HCT116 (cell line): ENCODE measurements at regions not wholly inside any gene's neighbourhood (a gene's known extent, or its start where the extent isn't known, plus 50 kb on each side); places are given as distances from the start of the nearest gene placed in this dataset.

Experiments
- ATAC-seq: fragments of 200-7000 bp; cut with Tn5 transposase; 2 replicates; pipeline ENCODE4 v1.9.1; 2020; ENCODE audit warnings: mild to moderate bottlenecking, moderate library complexity
- BruUV-seq: library from RNA; stranded (reverse); fragments of 400-500 nt; replicated peaks from 2 replicates; lab custom pipeline; 2021; lab: Mats Ljungman, UMichigan
- CTCF ChIA-PET: fragments of 300-600 bp; sonication (Branson Sonifier 250); formaldehyde crosslinking; loops from one replicate; lab custom pipeline; 2021; ENCODE audit warnings: antibody characterized with exemption; lab: Charles Lee
- POLR2A ChIA-PET: fragments of 300-600, 350-600 bp; sonication (Branson Sonifier 250); formaldehyde crosslinking; loops from one replicate; lab custom pipeline; 2021; ENCODE audit warnings: antibody characterized with exemption; lab: Charles Lee
- RAD21 ChIA-PET, 2 experiments: fragments of 300-600 bp; sonication (Branson Sonifier 250); formaldehyde crosslinking; loops; one replicate each; lab custom pipeline; 2023; ENCODE audit warnings: low total read pairs in 2 of 2; ENCODE audit not compliant: uncharacterized antibody in 2 of 2, unreplicated experiment in 2 of 2, low non-redundant PET in 1 of 2; lab: Charles Lee
- DNase-seq: peaks from one replicate; pipeline ENCODE4 v3.0.0-alpha.2; 2010; ENCODE audit warnings: low read depth, low spot score
- H2AFZ ChIP-seq: fragments of 200-600 bp; shearing (Covaris generic), sonication (generic); 2 replicates; pipeline ENCODE4 v1.6.1; 2017; ENCODE audit warnings: low read depth, mixed run types, mixed read lengths, antibody characterized with exemption, low read length; ENCODE audit not compliant: poor library complexity, severe bottlenecking
- H3K27ac ChIP-seq: 2 replicates; pipeline ENCODE4 v1.5.1; 2012; ENCODE audit warnings: low read depth, low read length
- H3K27me3 ChIP-seq: fragments of 200-600 bp; sonication (generic); 2 replicates; pipeline ENCODE4 v1.6.1; 2016; ENCODE audit warnings: mixed run types, low read length, mixed read lengths; ENCODE audit not compliant: insufficient read depth
- H3K36me3 ChIP-seq, 2 experiments: fragments of 200-500 bp in 1 of 2; fragments of 200-600 bp in 1 of 2; sonication (Bioruptor generic) in 1 of 2; sonication (generic) in 1 of 2; 2 replicates each; pipeline versions ENCODE4 v1.5.1 to v1.6.1; 2014 to 2016; ENCODE audit warnings: low read length in 2 of 2, inconsistent platforms in 1 of 2, mixed read lengths in 1 of 2, mixed run types in 1 of 2; ENCODE audit not compliant: insufficient read depth in 2 of 2, control insufficient read depth in 1 of 2
- H3K4me1 ChIP-seq, 2 experiments: fragments of 200-600 bp in 1 of 2; sonication (generic) in 1 of 2; 2 replicates each; pipeline versions ENCODE4 v1.5.1 to v1.6.1; 2012 to 2017; ENCODE audit warnings: low read length in 2 of 2, inconsistent platforms in 1 of 2, mild to moderate bottlenecking in 1 of 2, mixed read lengths in 1 of 2, mixed run types in 1 of 2, moderate library complexity in 1 of 2; ENCODE audit not compliant: insufficient read depth in 2 of 2, control insufficient read depth in 1 of 2
- H3K4me2 ChIP-seq: fragments of 200-600 bp; sonication (generic); 2 replicates; pipeline ENCODE4 v1.6.1; 2017; ENCODE audit warnings: mixed run types, low read length, mixed read lengths
- H3K4me3 ChIP-seq, 2 experiments: fragments of 200-600 bp in 1 of 2; sonication (generic) in 1 of 2; replicated peaks in 1 of 2; 2 replicates each; pipeline ENCODE4 v1.5.1; 2011 to 2016; ENCODE audit warnings: low read length in 2 of 2, control low read depth in 1 of 2, low read depth in 1 of 2, mild to moderate bottlenecking in 1 of 2, mixed read lengths in 1 of 2, mixed run types in 1 of 2
- H3K79me2 ChIP-seq: fragments of 200-600 bp; sonication (generic); 2 replicates; pipeline ENCODE4 v1.6.1; 2017; ENCODE audit warnings: mild to moderate bottlenecking, mixed run types, low read length, moderate library complexity, mixed read lengths; ENCODE audit not compliant: insufficient read depth
- H3K9ac ChIP-seq: fragments of 200-600 bp; sonication (generic); 2 replicates; pipeline ENCODE4 v1.6.1; 2016; ENCODE audit warnings: low read length, mixed read lengths
- H3K9me2 ChIP-seq: fragments of 200-600 bp; sonication (generic), shearing (Covaris generic); 2 replicates; pipeline ENCODE4 v1.6.1; 2017; ENCODE audit warnings: mixed run types, mild to moderate bottlenecking, moderate library complexity; ENCODE audit not compliant: insufficient read depth
- H3K9me3 ChIP-seq, 2 experiments: fragments of 200-500 bp in 1 of 2; fragments of 200-600 bp in 1 of 2; sonication (Bioruptor generic) in 1 of 2; sonication (generic) in 1 of 2; 2 replicates each; pipeline ENCODE4 v1.6.1; 2014 to 2017; ENCODE audit warnings: low read length in 2 of 2, mixed read lengths in 2 of 2, inconsistent platforms in 1 of 2, low read depth in 1 of 2, mild to moderate bottlenecking in 1 of 2, mixed run types in 1 of 2, moderate library complexity in 1 of 2; ENCODE audit not compliant: control insufficient read depth in 1 of 2, insufficient read depth in 1 of 2
- H4K20me1 ChIP-seq: fragments of 200-600 bp; sonication (generic), shearing (Covaris generic); 2 replicates; pipeline ENCODE4 v1.6.1; 2017; ENCODE audit warnings: mixed run types, mild to moderate bottlenecking, moderate library complexity; ENCODE audit not compliant: insufficient read depth
- CBX3 ChIP-seq: IDR thresholded peaks from 2 replicates; pipeline ENCODE4 v1.6.1; 2012; ENCODE audit warnings: low read depth
- CTCF ChIP-seq, 3 experiments: fragments of 200-600 bp in 1 of 3; sonication (generic) in 1 of 3; IDR thresholded peaks in 2 of 3; conservative IDR thresholded peaks in 1 of 3; 2 replicates each; pipeline ENCODE4 v1.5.1; 2012 to 2017; ENCODE audit warnings: low read depth in 2 of 3, low read length in 2 of 3, antibody characterized with exemption in 1 of 3, borderline replicate concordance in 1 of 3, control low read depth in 1 of 3, mild to moderate bottlenecking in 1 of 3, mixed read lengths in 1 of 3, mixed run types in 1 of 3, moderate library complexity in 1 of 3; ENCODE audit not compliant: insufficient read depth in 1 of 3
- EGR1 ChIP-seq: IDR thresholded peaks from 2 replicates; pipeline ENCODE4 v1.6.1; 2012; ENCODE audit warnings: low read depth
- EZH2phosphoT487 ChIP-seq: fragments of 200-600 bp; IDR thresholded peaks from 2 replicates; pipeline ENCODE4 v1.6.1; 2018; ENCODE audit warnings: antibody characterized with exemption, borderline replicate concordance
- JUND ChIP-seq: IDR thresholded peaks from 2 replicates; pipeline ENCODE4 v1.6.1; 2012
- POLR2A ChIP-seq: IDR thresholded peaks from 2 replicates; pipeline ENCODE4 v1.7.0; 2011; ENCODE audit warnings: borderline replicate concordance; ENCODE audit not compliant: insufficient read depth, insufficient read length; ENCODE audit errors: extremely low read depth
- RAD21 ChIP-seq: IDR thresholded peaks from 2 replicates; pipeline ENCODE4 v1.6.1; 2012; ENCODE audit warnings: low read depth, mild to moderate bottlenecking
- REST ChIP-seq: IDR thresholded peaks from 2 replicates; pipeline ENCODE4 v1.6.1; 2012; ENCODE audit warnings: low read depth
- SIN3A ChIP-seq: IDR thresholded peaks from 2 replicates; pipeline ENCODE4 v1.6.1; 2012; ENCODE audit warnings: low read depth
- SRF ChIP-seq: IDR thresholded peaks from 2 replicates; pipeline ENCODE4 v1.6.1; 2012; ENCODE audit warnings: low read depth
- ZFX ChIP-seq: fragments of 450-650 bp; IDR thresholded peaks from 2 replicates; pipeline ENCODE4 v1.6.1; 2017
- ZNF274 ChIP-seq: fragments of 200-500 bp; sonication (Bioruptor generic); IDR thresholded peaks from 2 replicates; pipeline ENCODE4 v1.6.1; 2014; ENCODE audit warnings: mild to moderate bottlenecking, low read depth, low read length, inconsistent platforms
- intact Hi-C: fragments of 100-400 bp; cut with micrococcal nuclease; formaldehyde crosslinking; loops from 2 replicates; pipeline ENCODE4 v1.10.0; 2022

- no peak for TF ChIP-seq ZFX
Measured at GRCh38 chr6:40274058-40274457, 313.1 kb downstream of the LRFN2 start (continued).

- no peaks in the 10 kb centered on the region for H4K20me1 ChIP-seq
- H2AFZ ChIP-seq: no peak overlapping the region
- ChIA-PET POLR2A (no interaction called here), RAD21 (no interaction called here), CTCF (no interaction called here)
- TF ChIP-seq JUND (no peak), ZNF274 (no peak), CBX3 (no peak), CTCF (IDR thresholded peaks at IDR 0.05 in 2 of 3, conservative IDR thresholded peaks at IDR 0.05 in 1 of 3; ENCODE audit: borderline replicate concordance in 1 of 3, insufficient read depth in 1 of 3, low read depth in 2 of 3, low read length in 2 of 3) (no peak)
- no peak overlapping the region for H3K27ac ChIP-seq
- H3K9ac ChIP-seq: no peak overlapping the region
- H3K79me2 ChIP-seq: no peaks in the 10 kb centered on the region
- no peak overlapping the region for H3K4me2 ChIP-seq
- H3K36me3 ChIP-seq: no peaks in the 10 kb centered on the region
- ATAC-seq: no peak
- H3K9me2 ChIP-seq: no peaks in the 10 kb centered on the region
- no TSS peak for BruUV-seq
- H3K27me3 ChIP-seq: peaks cover 46% of the 10 kb centered on the region
- intact Hi-C loops: no loop called here
- DNase-seq: no peak
- H3K9me3 ChIP-seq: no peaks in the 10 kb centered on the region
- no peaks in the 10 kb centered on the region for H3K4me1 ChIP-seq
- H3K4me3 ChIP-seq: no peak overlapping the region
Measured at GRCh38 chr6:40268614-40269013, 318.6 kb downstream of the LRFN2 start.

- CTCF ChIA-PET: no interaction called here
- TF ChIP-seq SRF: no peak
- TF ChIP-seq CTCF (IDR thresholded peaks at IDR 0.05 in 2 of 3, conservative IDR thresholded peaks at IDR 0.05 in 1 of 3; ENCODE audit: borderline replicate concordance in 1 of 3, insufficient read depth in 1 of 3, low read depth in 2 of 3, low read length in 2 of 3): no peak
- TF ChIP-seq ZNF274: no peak
- no peak for TF ChIP-seq POLR2A
- TF ChIP-seq EGR1: no peak
- no peak for TF ChIP-seq REST
- no peak for TF ChIP-seq SIN3A
- TF ChIP-seq ZFX: no peak
- TF ChIP-seq EZH2phosphoT487: no peak
- no peak for TF ChIP-seq RAD21
Measured at GRCh38 chr6:40268166-40268565, 319.0 kb downstream of the LRFN2 start.

More at GRCh38 chr6:40268166-40268565, 319.0 kb downstream of the LRFN2 start:
- ATAC-seq: no peak
- Histone ChIP-seq H3K9me2 (no peaks in the 10 kb centered on the region), H2AFZ (no peak overlapping the region), H4K20me1 (no peaks in the 10 kb centered on the region), H3K36me3 (no peaks in the 10 kb centered on the region), H3K4me1 (no peaks in the 10 kb centered on the region), H3K27me3 (peaks cover 49% of the 10 kb centered on the region), H3K9ac (no peak overlapping the region), H3K4me3 (no peak overlapping the region), H3K4me2 (no peak overlapping the region), H3K79me2 (no peaks in the 10 kb centered on the region), H3K9me3 (no peaks in the 10 kb centered on the region), H3K27ac (no peak overlapping the region)
- POLR2A ChIA-PET: no interaction called here
- DNase-seq: no peak
- RAD21 ChIA-PET: no interaction called here
- intact Hi-C loops: no loop called here
- no TSS peak for BruUV-seq
